ENCODE measurements at regions not wholly inside any gene's neighbourhood (a gene's known extent, or its start where the extent isn't known, plus 50 kb on each side); places are given as distances from the start of the nearest gene placed in this dataset.

- TF ChIP-seq CTCF (IDR thresholded peaks at IDR 0.05; ENCODE audit: unreplicated experiment), result no peak
- no TSS peak for BruUV-seq (replicated peaks)
- Mint-ChIP-seq H3K9me3 (ENCODE audit: low read depth, unreplicated experiment) (no peaks in the 10 kb centered on the region), H3K36me3 (ENCODE audit: insufficient read depth, unreplicated experiment) (no peaks in the 10 kb centered on the region), H3K27me3 (ENCODE audit: unreplicated experiment) (no peaks in the 10 kb centered on the region), H3K27ac (ENCODE audit: unreplicated experiment) (no peak overlapping the region), H3K4me1 (ENCODE audit: low read depth, unreplicated experiment) (peaks cover 23% of the 10 kb centered on the region), H3K4me3 (ENCODE audit: low read depth, unreplicated experiment) (no peak overlapping the region)
- CTCF ChIA-PET, result no interaction called here
- no peak for DNase-seq
- intact Hi-C loops (cut with micrococcal nuclease; ENCODE audit: unreplicated experiment), result no loop called here
Measured at GRCh38 chr15:62506217-62506805, 341.2 kb upstream of the C2CD4B start.

- TF ChIP-seq CTCF (IDR thresholded peaks at IDR 0.05; ENCODE audit: unreplicated experiment), result no peak
- H3K9me3 Mint-ChIP-seq (ENCODE audit: low read depth, unreplicated experiment), result no peaks in the 10 kb centered on the region
- DNase-seq, result no peak
- BruUV-seq (replicated peaks), result no TSS peak
- peaks cover 23% of the 10 kb centered on the region for H3K27me3 Mint-ChIP-seq (ENCODE audit: unreplicated experiment)
- H3K27ac Mint-ChIP-seq (ENCODE audit: unreplicated experiment), result no peak overlapping the region
- H3K4me3 Mint-ChIP-seq (ENCODE audit: low read depth, unreplicated experiment), result no peak overlapping the region
- intact Hi-C loops (cut with micrococcal nuclease; ENCODE audit: unreplicated experiment), result no loop called here
- CTCF ChIA-PET, result interaction anchor here (1.3 kb wide), 1 partner anchor 14 kb away, joined by 3 read pairs; no protein-coding TSS in a partner anchor
- H3K36me3 Mint-ChIP-seq (ENCODE audit: insufficient read depth, unreplicated experiment), result no peaks in the 10 kb centered on the region
- peaks cover 15% of the 10 kb centered on the region for H3K4me1 Mint-ChIP-seq (ENCODE audit: low read depth, unreplicated experiment)
Measured at GRCh38 chr15:62509395-62509958, 344.4 kb upstream of the C2CD4B start.

GRCh38 chr15:62510791-62511190 is 345.7 kb upstream of the C2CD4B start:
- BruUV-seq (replicated peaks), result no TSS peak
- peaks cover 36% of the 10 kb centered on the region for H3K27me3 Mint-ChIP-seq (ENCODE audit: unreplicated experiment)
- H3K4me1 Mint-ChIP-seq (ENCODE audit: low read depth, unreplicated experiment), result peaks cover 11% of the 10 kb centered on the region
- no peaks in the 10 kb centered on the region for H3K36me3 Mint-ChIP-seq (ENCODE audit: insufficient read depth, unreplicated experiment)
- no peaks in the 10 kb centered on the region for H3K9me3 Mint-ChIP-seq (ENCODE audit: low read depth, unreplicated experiment)
- CTCF ChIA-PET, result no interaction called here
- H3K4me3 Mint-ChIP-seq (ENCODE audit: low read depth, unreplicated experiment), result no peak overlapping the region
- H3K27ac Mint-ChIP-seq (ENCODE audit: unreplicated experiment), result no peak overlapping the region
- no peak for TF ChIP-seq CTCF (IDR thresholded peaks at IDR 0.05; ENCODE audit: unreplicated experiment)
- intact Hi-C loops (cut with micrococcal nuclease; ENCODE audit: unreplicated experiment), result no loop called here
- DNase-seq, result no peak

- Mint-ChIP-seq H3K4me1 (ENCODE audit: low read depth, unreplicated experiment) (no peaks in the 10 kb centered on the region), H3K36me3 (ENCODE audit: insufficient read depth, unreplicated experiment) (no peaks in the 10 kb centered on the region), H3K27ac (ENCODE audit: unreplicated experiment) (no peak overlapping the region), H3K9me3 (ENCODE audit: low read depth, unreplicated experiment) (no peaks in the 10 kb centered on the region), H3K27me3 (ENCODE audit: unreplicated experiment) (peaks cover 53% of the 10 kb centered on the region), H3K4me3 (ENCODE audit: low read depth, unreplicated experiment) (no peak overlapping the region)
- no TSS peak for BruUV-seq (replicated peaks)
- TF ChIP-seq CTCF (IDR thresholded peaks at IDR 0.05; ENCODE audit: unreplicated experiment), result no peak
- intact Hi-C loops (cut with micrococcal nuclease; ENCODE audit: unreplicated experiment), result no loop called here
- CTCF ChIA-PET, result no interaction called here
- no peak for DNase-seq
Measured at GRCh38 chr15:62512904-62513303, 347.8 kb upstream of the C2CD4B start.

Measured in Calu3 (cell line).